ENCODE measurements at regions not wholly inside any gene's neighbourhood (a gene's known extent, or its start where the extent isn't known, plus 50 kb on each side); places are given as distances from the start of the nearest gene placed in this dataset.

GRCh38 chr13:100733261-100733660, 58.7 kb upstream of the TMTC4 start:
- Histone ChIP-seq H3K4me2 (no peak overlapping the region), H3K27ac (no peak overlapping the region), H4K20me1 (ENCODE audit: insufficient read depth, poor library complexity, severe bottlenecking) (no peaks in the 10 kb centered on the region), H3K9me2 (replicated peaks; ENCODE audit: insufficient read depth) (no peaks in the 10 kb centered on the region), H3K4me3 (no peak overlapping the region), H3K4me1 (ENCODE audit: insufficient read depth) (no peaks in the 10 kb centered on the region), H3K27me3 (no peaks in the 10 kb centered on the region), H3K9me3 (ENCODE audit: low read depth) (no peaks in the 10 kb centered on the region), H3K36me3 (replicated peaks; ENCODE audit: insufficient read depth, low read depth) (no peaks in the 10 kb centered on the region), H2AFZ (no peak overlapping the region), H3K79me2 (no peaks in the 10 kb centered on the region)
- 97% methylated on average over 3 of the region's 3 CpGs for WGBS (ENCODE audit: low lambda C conversion rate, missing lambda C conversion rate)
- TF ChIP-seq EZH2 (IDR thresholded peaks at IDR 0.05; ENCODE audit: borderline replicate concordance): no peak
- no peak for TF ChIP-seq EZH2phosphoT487 (IDR thresholded peaks at IDR 0.05; ENCODE audit: low read depth, severe bottlenecking, unreplicated experiment)
- TF ChIP-seq, protein P1, sequence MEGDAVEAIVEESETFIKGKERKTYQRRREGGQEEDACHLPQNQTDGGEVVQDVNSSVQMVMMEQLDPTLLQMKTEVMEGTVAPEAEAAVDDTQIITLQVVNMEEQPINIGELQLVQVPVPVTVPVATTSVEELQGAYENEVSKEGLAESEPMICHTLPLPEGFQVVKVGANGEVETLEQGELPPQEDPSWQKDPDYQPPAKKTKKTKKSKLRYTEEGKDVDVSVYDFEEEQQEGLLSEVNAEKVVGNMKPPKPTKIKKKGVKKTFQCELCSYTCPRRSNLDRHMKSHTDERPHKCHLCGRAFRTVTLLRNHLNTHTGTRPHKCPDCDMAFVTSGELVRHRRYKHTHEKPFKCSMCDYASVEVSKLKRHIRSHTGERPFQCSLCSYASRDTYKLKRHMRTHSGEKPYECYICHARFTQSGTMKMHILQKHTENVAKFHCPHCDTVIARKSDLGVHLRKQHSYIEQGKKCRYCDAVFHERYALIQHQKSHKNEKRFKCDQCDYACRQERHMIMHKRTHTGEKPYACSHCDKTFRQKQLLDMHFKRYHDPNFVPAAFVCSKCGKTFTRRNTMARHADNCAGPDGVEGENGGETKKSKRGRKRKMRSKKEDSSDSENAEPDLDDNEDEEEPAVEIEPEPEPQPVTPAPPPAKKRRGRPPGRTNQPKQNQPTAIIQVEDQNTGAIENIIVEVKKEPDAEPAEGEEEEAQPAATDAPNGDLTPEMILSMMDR (IDR thresholded peaks at IDR 0.05; ENCODE audit: poor library complexity): no peak
- DNase-seq (ENCODE audit: low spot score): no peak

DNA sequence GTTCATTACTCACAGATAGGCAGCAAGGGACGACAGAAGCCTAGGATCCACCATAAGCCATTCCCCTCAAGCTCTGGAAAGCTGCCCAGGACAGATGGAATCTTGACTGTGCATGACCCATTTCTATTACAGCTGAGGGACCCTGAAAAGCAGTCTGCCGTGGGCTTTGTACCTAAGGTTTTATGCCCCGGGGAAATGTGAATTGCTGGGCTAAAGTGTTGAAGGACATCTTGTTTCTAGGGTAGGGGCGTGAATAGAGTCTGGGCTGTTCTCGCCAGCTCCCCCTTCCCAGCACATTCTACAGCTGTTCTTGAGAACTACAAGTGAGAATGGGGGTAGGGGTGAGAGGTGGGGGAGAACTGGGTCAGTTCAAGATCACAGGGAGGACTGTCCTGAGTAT, 53.6 kb upstream of the TMTC4 start:
- Histone ChIP-seq H3K79me2 (no peaks in the 10 kb centered on the region), H3K36me3 (replicated peaks; ENCODE audit: insufficient read depth, low read depth) (no peaks in the 10 kb centered on the region), H3K4me3 (no peak overlapping the region), H3K4me2 (no peak overlapping the region), H3K27ac (no peak overlapping the region), H2AFZ (no peak overlapping the region), H3K4me1 (ENCODE audit: insufficient read depth) (no peaks in the 10 kb centered on the region), H4K20me1 (ENCODE audit: insufficient read depth, poor library complexity, severe bottlenecking) (no peaks in the 10 kb centered on the region), H3K9me3 (ENCODE audit: low read depth) (no peaks in the 10 kb centered on the region), H3K9me2 (replicated peaks; ENCODE audit: insufficient read depth) (no peaks in the 10 kb centered on the region), H3K27me3 (no peaks in the 10 kb centered on the region)
- TF ChIP-seq EZH2 (IDR thresholded peaks at IDR 0.05; ENCODE audit: borderline replicate concordance) (no peak), EZH2phosphoT487 (IDR thresholded peaks at IDR 0.05; ENCODE audit: low read depth, severe bottlenecking, unreplicated experiment) (no peak)
- TF ChIP-seq, protein P1 (IDR thresholded peaks at IDR 0.05; ENCODE audit: poor library complexity): no peak
- WGBS (ENCODE audit: low lambda C conversion rate, missing lambda C conversion rate): 87% methylated on average over 5 of the region's 5 CpGs
- no peak for DNase-seq (ENCODE audit: low spot score)

GRCh38 chr13:100725472-100725871, 50.9 kb upstream of the TMTC4 start:
- no peaks in the 10 kb centered on the region for H3K36me3 ChIP-seq (replicated peaks; ENCODE audit: insufficient read depth, low read depth)
- no peak overlapping the region for H3K4me3 ChIP-seq
- no peak overlapping the region for H2AFZ ChIP-seq
- 71% methylated on average over 6 of the region's 6 CpGs for WGBS (ENCODE audit: low lambda C conversion rate, missing lambda C conversion rate)
- no peaks in the 10 kb centered on the region for H3K79me2 ChIP-seq
- no peaks in the 10 kb centered on the region for H3K9me3 ChIP-seq (ENCODE audit: low read depth)
- no peak overlapping the region for H3K27ac ChIP-seq
- no peak for TF ChIP-seq EZH2phosphoT487 (IDR thresholded peaks at IDR 0.05; ENCODE audit: low read depth, severe bottlenecking, unreplicated experiment)
- no peak for TF ChIP-seq EZH2 (IDR thresholded peaks at IDR 0.05; ENCODE audit: borderline replicate concordance)
- TF ChIP-seq, protein P1 (IDR thresholded peaks at IDR 0.05; ENCODE audit: poor library complexity): no peak
- no peaks in the 10 kb centered on the region for H3K4me1 ChIP-seq (ENCODE audit: insufficient read depth)
- no peaks in the 10 kb centered on the region for H4K20me1 ChIP-seq (ENCODE audit: insufficient read depth, poor library complexity, severe bottlenecking)
- no peaks in the 10 kb centered on the region for H3K27me3 ChIP-seq
- H3K9me2 ChIP-seq (replicated peaks; ENCODE audit: insufficient read depth): no peaks in the 10 kb centered on the region
- no peak for DNase-seq (ENCODE audit: low spot score)
- no peak overlapping the region for H3K4me2 ChIP-seq

GRCh38 chr13:100724568-100724967, 50.0 kb upstream of the TMTC4 start:
- Histone ChIP-seq H2AFZ (no peak overlapping the region), H4K20me1 (ENCODE audit: insufficient read depth, poor library complexity, severe bottlenecking) (no peaks in the 10 kb centered on the region), H3K27ac (no peak overlapping the region), H3K4me1 (ENCODE audit: insufficient read depth) (no peaks in the 10 kb centered on the region), H3K27me3 (no peaks in the 10 kb centered on the region), H3K79me2 (no peaks in the 10 kb centered on the region), H3K36me3 (replicated peaks; ENCODE audit: insufficient read depth, low read depth) (no peaks in the 10 kb centered on the region), H3K9me3 (ENCODE audit: low read depth) (no peaks in the 10 kb centered on the region), H3K4me3 (no peak overlapping the region), H3K4me2 (peak overlapping the region; percentile 36), H3K9me2 (replicated peaks; ENCODE audit: insufficient read depth) (no peaks in the 10 kb centered on the region)
- WGBS (ENCODE audit: low lambda C conversion rate, missing lambda C conversion rate): 69% methylated on average over 4 of the region's 4 CpGs
- TF ChIP-seq, protein P1 (IDR thresholded peaks at IDR 0.05; ENCODE audit: poor library complexity): no peak
- no peak for DNase-seq (ENCODE audit: low spot score)

All from hepatocyte (in vitro differentiated cells).